ENCODE measurements at regions not wholly inside any gene's neighbourhood (a gene's known extent, or its start where the extent isn't known, plus 50 kb on each side); places are given as distances from the start of the nearest gene placed in this dataset.

DNA sequence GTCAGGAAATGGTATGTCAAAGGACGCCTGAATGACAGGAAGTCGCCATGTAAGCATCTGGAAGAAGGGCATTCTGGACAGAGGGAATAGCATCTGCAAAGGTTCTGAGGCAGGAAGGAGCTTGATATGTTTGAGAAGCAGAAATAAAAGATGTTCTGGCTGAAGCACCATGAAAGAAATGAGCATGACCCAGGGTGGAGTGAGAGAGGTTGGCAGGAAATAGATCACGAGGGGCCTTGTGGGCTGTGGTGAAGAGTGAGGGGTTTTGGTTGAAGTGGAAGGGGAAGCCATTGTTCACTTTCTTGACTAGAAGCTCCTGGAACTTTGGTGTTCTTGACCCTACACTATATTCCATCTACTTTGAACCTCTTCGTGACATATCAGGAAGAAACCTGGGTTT, 99.4 kb upstream of the PARP11 start:
- TF ChIP-seq, protein P1, sequence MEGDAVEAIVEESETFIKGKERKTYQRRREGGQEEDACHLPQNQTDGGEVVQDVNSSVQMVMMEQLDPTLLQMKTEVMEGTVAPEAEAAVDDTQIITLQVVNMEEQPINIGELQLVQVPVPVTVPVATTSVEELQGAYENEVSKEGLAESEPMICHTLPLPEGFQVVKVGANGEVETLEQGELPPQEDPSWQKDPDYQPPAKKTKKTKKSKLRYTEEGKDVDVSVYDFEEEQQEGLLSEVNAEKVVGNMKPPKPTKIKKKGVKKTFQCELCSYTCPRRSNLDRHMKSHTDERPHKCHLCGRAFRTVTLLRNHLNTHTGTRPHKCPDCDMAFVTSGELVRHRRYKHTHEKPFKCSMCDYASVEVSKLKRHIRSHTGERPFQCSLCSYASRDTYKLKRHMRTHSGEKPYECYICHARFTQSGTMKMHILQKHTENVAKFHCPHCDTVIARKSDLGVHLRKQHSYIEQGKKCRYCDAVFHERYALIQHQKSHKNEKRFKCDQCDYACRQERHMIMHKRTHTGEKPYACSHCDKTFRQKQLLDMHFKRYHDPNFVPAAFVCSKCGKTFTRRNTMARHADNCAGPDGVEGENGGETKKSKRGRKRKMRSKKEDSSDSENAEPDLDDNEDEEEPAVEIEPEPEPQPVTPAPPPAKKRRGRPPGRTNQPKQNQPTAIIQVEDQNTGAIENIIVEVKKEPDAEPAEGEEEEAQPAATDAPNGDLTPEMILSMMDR (CRISPR knock-in tag; IDR thresholded peaks at IDR 0.05) = no peak
- no peak for TF ChIP-seq CREB1 (IDR thresholded peaks at IDR 0.05)
- no peak for TF ChIP-seq CREB1 (CRISPR knock-in tag; IDR thresholded peaks at IDR 0.05)
- no peak for TF ChIP-seq ZNF207 (IDR thresholded peaks at IDR 0.05; ENCODE audit: borderline replicate concordance)
- no peak for TF ChIP-seq NFRKB (IDR thresholded peaks at IDR 0.05)
- TF ChIP-seq SIN3A (IDR thresholded peaks at IDR 0.05; ENCODE audit: borderline replicate concordance, low read depth, low read length) = no peak
- TF ChIP-seq TSC22D2 (CRISPR knock-in tag; IDR thresholded peaks at IDR 0.05; ENCODE audit: borderline replicate concordance) = no peak
- TF ChIP-seq, protein P2, sequence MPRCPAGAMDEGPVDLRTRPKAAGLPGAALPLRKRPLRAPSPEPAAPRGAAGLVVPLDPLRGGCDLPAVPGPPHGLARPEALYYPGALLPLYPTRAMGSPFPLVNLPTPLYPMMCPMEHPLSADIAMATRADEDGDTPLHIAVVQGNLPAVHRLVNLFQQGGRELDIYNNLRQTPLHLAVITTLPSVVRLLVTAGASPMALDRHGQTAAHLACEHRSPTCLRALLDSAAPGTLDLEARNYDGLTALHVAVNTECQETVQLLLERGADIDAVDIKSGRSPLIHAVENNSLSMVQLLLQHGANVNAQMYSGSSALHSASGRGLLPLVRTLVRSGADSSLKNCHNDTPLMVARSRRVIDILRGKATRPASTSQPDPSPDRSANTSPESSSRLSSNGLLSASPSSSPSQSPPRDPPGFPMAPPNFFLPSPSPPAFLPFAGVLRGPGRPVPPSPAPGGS (CRISPR knock-in tag; IDR thresholded peaks at IDR 0.05) = no peak
- TF ChIP-seq RBM39 (IDR thresholded peaks at IDR 0.05; ENCODE audit: low read depth, low read length, poor library complexity, severe bottlenecking) = no peak
- TF ChIP-seq, protein P3, sequence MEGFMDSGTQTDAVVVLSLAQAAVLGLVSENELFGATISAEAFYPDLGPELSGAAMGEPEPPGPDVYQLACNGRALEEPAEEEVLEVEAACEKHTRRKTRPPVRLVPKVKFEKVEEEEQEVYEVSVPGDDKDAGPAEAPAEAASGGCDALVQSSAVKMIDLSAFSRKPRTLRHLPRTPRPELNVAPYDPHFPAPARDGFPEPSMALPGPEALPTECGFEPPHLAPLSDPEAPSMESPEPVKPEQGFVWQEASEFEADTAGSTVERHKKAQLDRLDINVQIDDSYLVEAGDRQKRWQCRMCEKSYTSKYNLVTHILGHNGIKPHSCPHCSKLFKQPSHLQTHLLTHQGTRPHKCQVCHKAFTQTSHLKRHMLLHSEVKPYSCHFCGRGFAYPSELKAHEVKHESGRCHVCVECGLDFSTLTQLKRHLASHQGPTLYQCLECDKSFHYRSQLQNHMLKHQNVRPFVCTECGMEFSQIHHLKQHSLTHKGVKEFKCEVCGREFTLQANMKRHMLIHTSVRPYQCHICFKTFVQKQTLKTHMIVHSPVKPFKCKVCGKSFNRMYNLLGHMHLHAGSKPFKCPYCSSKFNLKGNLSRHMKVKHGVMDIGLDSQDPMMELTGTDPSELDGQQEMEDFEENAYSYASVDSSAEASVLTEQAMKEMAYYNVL (CRISPR knock-in tag; IDR thresholded peaks at IDR 0.05; ENCODE audit: borderline replicate concordance) = no peak
